HCT116 (cell line): ENCODE measurements at regions not wholly inside any gene's neighbourhood (a gene's known extent, or its start where the extent isn't known, plus 50 kb on each side); places are given as distances from the start of the nearest gene placed in this dataset.

Experiments used
- ATAC-seq: fragments of 200-7000 bp; cut with Tn5 transposase; 2 replicates; pipeline ENCODE4 v1.9.1; 2020; ENCODE audit warnings: mild to moderate bottlenecking, moderate library complexity
- BruUV-seq: library from RNA; stranded (reverse); fragments of 400-500 nt; replicated peaks from 2 replicates; lab custom pipeline; 2021; lab: Mats Ljungman, UMichigan
- CTCF ChIA-PET: fragments of 300-600 bp; sonication (Branson Sonifier 250); formaldehyde crosslinking; loops from one replicate; lab custom pipeline; 2021; ENCODE audit warnings: antibody characterized with exemption; lab: Charles Lee
- POLR2A ChIA-PET: fragments of 300-600, 350-600 bp; sonication (Branson Sonifier 250); formaldehyde crosslinking; loops from one replicate; lab custom pipeline; 2021; ENCODE audit warnings: antibody characterized with exemption; lab: Charles Lee
- RAD21 ChIA-PET, 2 experiments: fragments of 300-600 bp; sonication (Branson Sonifier 250); formaldehyde crosslinking; loops; one replicate each; lab custom pipeline; 2023; ENCODE audit warnings: low total read pairs in 2 of 2; ENCODE audit not compliant: uncharacterized antibody in 2 of 2, unreplicated experiment in 2 of 2, low non-redundant PET in 1 of 2; lab: Charles Lee
- DNase-seq: peaks from one replicate; pipeline ENCODE4 v3.0.0-alpha.2; 2010; ENCODE audit warnings: low read depth, low spot score
- H2AFZ ChIP-seq: fragments of 200-600 bp; shearing (Covaris generic), sonication (generic); 2 replicates; pipeline ENCODE4 v1.6.1; 2017; ENCODE audit warnings: low read depth, mixed run types, mixed read lengths, antibody characterized with exemption, low read length; ENCODE audit not compliant: poor library complexity, severe bottlenecking
- H3K27ac ChIP-seq: 2 replicates; pipeline ENCODE4 v1.5.1; 2012; ENCODE audit warnings: low read depth, low read length
- H3K27me3 ChIP-seq: fragments of 200-600 bp; sonication (generic); 2 replicates; pipeline ENCODE4 v1.6.1; 2016; ENCODE audit warnings: mixed run types, low read length, mixed read lengths; ENCODE audit not compliant: insufficient read depth
- H3K36me3 ChIP-seq, 2 experiments: fragments of 200-500 bp in 1 of 2; fragments of 200-600 bp in 1 of 2; sonication (Bioruptor generic) in 1 of 2; sonication (generic) in 1 of 2; 2 replicates each; pipeline versions ENCODE4 v1.5.1 to v1.6.1; 2014 to 2016; ENCODE audit warnings: low read length in 2 of 2, inconsistent platforms in 1 of 2, mixed read lengths in 1 of 2, mixed run types in 1 of 2; ENCODE audit not compliant: insufficient read depth in 2 of 2, control insufficient read depth in 1 of 2
- H3K4me1 ChIP-seq, 2 experiments: fragments of 200-600 bp in 1 of 2; sonication (generic) in 1 of 2; 2 replicates each; pipeline versions ENCODE4 v1.5.1 to v1.6.1; 2012 to 2017; ENCODE audit warnings: low read length in 2 of 2, inconsistent platforms in 1 of 2, mild to moderate bottlenecking in 1 of 2, mixed read lengths in 1 of 2, mixed run types in 1 of 2, moderate library complexity in 1 of 2; ENCODE audit not compliant: insufficient read depth in 2 of 2, control insufficient read depth in 1 of 2
- H3K4me2 ChIP-seq: fragments of 200-600 bp; sonication (generic); 2 replicates; pipeline ENCODE4 v1.6.1; 2017; ENCODE audit warnings: mixed run types, low read length, mixed read lengths
- H3K4me3 ChIP-seq, 2 experiments: fragments of 200-600 bp in 1 of 2; sonication (generic) in 1 of 2; replicated peaks in 1 of 2; 2 replicates each; pipeline ENCODE4 v1.5.1; 2011 to 2016; ENCODE audit warnings: low read length in 2 of 2, control low read depth in 1 of 2, low read depth in 1 of 2, mild to moderate bottlenecking in 1 of 2, mixed read lengths in 1 of 2, mixed run types in 1 of 2
- H3K79me2 ChIP-seq: fragments of 200-600 bp; sonication (generic); 2 replicates; pipeline ENCODE4 v1.6.1; 2017; ENCODE audit warnings: mild to moderate bottlenecking, mixed run types, low read length, moderate library complexity, mixed read lengths; ENCODE audit not compliant: insufficient read depth
- H3K9ac ChIP-seq: fragments of 200-600 bp; sonication (generic); 2 replicates; pipeline ENCODE4 v1.6.1; 2016; ENCODE audit warnings: low read length, mixed read lengths
- H3K9me2 ChIP-seq: fragments of 200-600 bp; sonication (generic), shearing (Covaris generic); 2 replicates; pipeline ENCODE4 v1.6.1; 2017; ENCODE audit warnings: mixed run types, mild to moderate bottlenecking, moderate library complexity; ENCODE audit not compliant: insufficient read depth
- H3K9me3 ChIP-seq, 2 experiments: fragments of 200-500 bp in 1 of 2; fragments of 200-600 bp in 1 of 2; sonication (Bioruptor generic) in 1 of 2; sonication (generic) in 1 of 2; 2 replicates each; pipeline ENCODE4 v1.6.1; 2014 to 2017; ENCODE audit warnings: low read length in 2 of 2, mixed read lengths in 2 of 2, inconsistent platforms in 1 of 2, low read depth in 1 of 2, mild to moderate bottlenecking in 1 of 2, mixed run types in 1 of 2, moderate library complexity in 1 of 2; ENCODE audit not compliant: control insufficient read depth in 1 of 2, insufficient read depth in 1 of 2
- H4K20me1 ChIP-seq: fragments of 200-600 bp; sonication (generic), shearing (Covaris generic); 2 replicates; pipeline ENCODE4 v1.6.1; 2017; ENCODE audit warnings: mixed run types, mild to moderate bottlenecking, moderate library complexity; ENCODE audit not compliant: insufficient read depth
- CBX3 ChIP-seq: IDR thresholded peaks from 2 replicates; pipeline ENCODE4 v1.6.1; 2012; ENCODE audit warnings: low read depth
- EGR1 ChIP-seq: IDR thresholded peaks from 2 replicates; pipeline ENCODE4 v1.6.1; 2012; ENCODE audit warnings: low read depth
- EZH2 ChIP-seq: fragments of 200-600 bp; sonication (generic); IDR thresholded peaks from 2 replicates; pipeline ENCODE4 v1.6.1; 2017; ENCODE audit warnings: antibody characterized with exemption, mixed run types
- EZH2phosphoT487 ChIP-seq: fragments of 200-600 bp; IDR thresholded peaks from 2 replicates; pipeline ENCODE4 v1.6.1; 2018; ENCODE audit warnings: antibody characterized with exemption, borderline replicate concordance
- JUND ChIP-seq: IDR thresholded peaks from 2 replicates; pipeline ENCODE4 v1.6.1; 2012
- MAX ChIP-seq: IDR thresholded peaks from 2 replicates; pipeline ENCODE4 v1.6.1; 2012
- POLR2AphosphoS5 ChIP-seq: IDR thresholded peaks from 2 replicates; pipeline ENCODE4 v1.6.1; 2011; ENCODE audit warnings: mild to moderate bottlenecking, low read depth, low read length, moderate library complexity
- RAD21 ChIP-seq: IDR thresholded peaks from 2 replicates; pipeline ENCODE4 v1.6.1; 2012; ENCODE audit warnings: low read depth, mild to moderate bottlenecking
- TCF7L2 ChIP-seq: IDR thresholded peaks from 2 replicates; pipeline ENCODE4 v1.7.0; 2011; ENCODE audit warnings: borderline replicate concordance, inconsistent platforms; ENCODE audit not compliant: insufficient read depth, insufficient read length; ENCODE audit errors: extremely low read depth
- YY1 ChIP-seq: IDR thresholded peaks from 2 replicates; pipeline ENCODE4 v1.6.1; 2011; ENCODE audit warnings: low read length, low read depth, moderate library complexity, mild to moderate bottlenecking; ENCODE audit not compliant: insufficient replicate concordance; ENCODE audit errors: extremely low read depth
- ZFX ChIP-seq: fragments of 450-650 bp; IDR thresholded peaks from 2 replicates; pipeline ENCODE4 v1.6.1; 2017
- intact Hi-C: fragments of 100-400 bp; cut with micrococcal nuclease; formaldehyde crosslinking; loops from 2 replicates; pipeline ENCODE4 v1.10.0; 2022
- TF ChIP-seq, protein P1 (sequence below): IDR thresholded peaks from 2 replicates; pipeline ENCODE4 v1.6.1; 2012
- TF ChIP-seq, protein P2 (sequence below): IDR thresholded peaks from 2 replicates; pipeline ENCODE4 v1.6.1; 2011; ENCODE audit warnings: mild to moderate bottlenecking, low read length, moderate library complexity; ENCODE audit not compliant: insufficient replicate concordance; ENCODE audit errors: extremely low read depth
- TF ChIP-seq, protein P3 (sequence below), 3 experiments: fragments of 200-600 bp in 1 of 3; sonication (generic) in 1 of 3; IDR thresholded peaks in 2 of 3; conservative IDR thresholded peaks in 1 of 3; 2 replicates each; pipeline ENCODE4 v1.5.1; 2012 to 2017; ENCODE audit warnings: low read depth in 2 of 3, low read length in 2 of 3, antibody characterized with exemption in 1 of 3, borderline replicate concordance in 1 of 3, control low read depth in 1 of 3, mild to moderate bottlenecking in 1 of 3, mixed read lengths in 1 of 3, mixed run types in 1 of 3, moderate library complexity in 1 of 3; ENCODE audit not compliant: insufficient read depth in 1 of 3
- TF ChIP-seq, protein P4 (sequence below): IDR thresholded peaks from 2 replicates; pipeline ENCODE4 v1.6.1; 2012; ENCODE audit warnings: low read depth

DNA sequence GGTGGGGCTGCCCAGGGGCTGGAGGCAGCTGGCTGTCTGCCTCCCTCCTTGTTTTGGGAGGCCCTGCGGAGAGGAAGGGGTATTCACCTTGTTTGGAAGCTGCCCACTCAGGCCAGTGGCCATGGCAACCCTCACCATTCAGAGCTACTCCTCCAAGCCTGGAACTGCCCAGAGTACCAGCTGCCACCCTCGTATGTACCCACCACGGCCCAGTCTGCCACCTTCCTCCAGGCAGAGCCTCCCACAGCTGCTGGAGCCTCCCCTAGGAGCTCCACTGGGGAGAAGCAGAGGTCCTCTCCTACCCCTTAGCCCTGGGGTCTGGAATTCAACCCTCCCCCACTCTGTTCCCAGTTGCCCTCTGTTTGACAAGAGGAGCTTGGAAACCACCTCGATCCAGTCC is 90.7 kb downstream of the AXIN2 start:
- ATAC-seq (no peak), DNase-seq (no peak)
- Histone ChIP-seq H4K20me1 (no peaks in the 10 kb centered on the region), H3K9me3 (no peaks in the 10 kb centered on the region), H3K9ac (no peak overlapping the region), H2AFZ (no peak overlapping the region), H3K79me2 (no peaks in the 10 kb centered on the region), H3K9me2 (peaks cover 5% of the 10 kb centered on the region; the same call in 1 of the 2 replicates), H3K36me3 (no peaks in the 10 kb centered on the region), H3K4me1 (no peaks in the 10 kb centered on the region), H3K4me2 (no peak overlapping the region), H3K27ac (no peak overlapping the region), H3K4me3 (no peak overlapping the region), H3K27me3 (0 out of 2 replicates have a peak, but pooled peaks cover 4% of the 10 kb centered on the region)
- POLR2A ChIA-PET: no interaction called here
- no TSS peak for BruUV-seq
- CTCF ChIA-PET: no interaction called here
- intact Hi-C loops: no loop called here
- RAD21 ChIA-PET: no interaction called here
- no peak for TF ChIP-seq EZH2phosphoT487
- TF ChIP-seq MAX: no peak
- TF ChIP-seq, protein P1, sequence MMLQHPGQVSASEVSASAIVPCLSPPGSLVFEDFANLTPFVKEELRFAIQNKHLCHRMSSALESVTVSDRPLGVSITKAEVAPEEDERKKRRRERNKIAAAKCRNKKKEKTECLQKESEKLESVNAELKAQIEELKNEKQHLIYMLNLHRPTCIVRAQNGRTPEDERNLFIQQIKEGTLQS: no peak
- TF ChIP-seq JUND: no peak
- no peak for TF ChIP-seq EGR1
- TF ChIP-seq YY1: no peak
- TF ChIP-seq, protein P2, sequence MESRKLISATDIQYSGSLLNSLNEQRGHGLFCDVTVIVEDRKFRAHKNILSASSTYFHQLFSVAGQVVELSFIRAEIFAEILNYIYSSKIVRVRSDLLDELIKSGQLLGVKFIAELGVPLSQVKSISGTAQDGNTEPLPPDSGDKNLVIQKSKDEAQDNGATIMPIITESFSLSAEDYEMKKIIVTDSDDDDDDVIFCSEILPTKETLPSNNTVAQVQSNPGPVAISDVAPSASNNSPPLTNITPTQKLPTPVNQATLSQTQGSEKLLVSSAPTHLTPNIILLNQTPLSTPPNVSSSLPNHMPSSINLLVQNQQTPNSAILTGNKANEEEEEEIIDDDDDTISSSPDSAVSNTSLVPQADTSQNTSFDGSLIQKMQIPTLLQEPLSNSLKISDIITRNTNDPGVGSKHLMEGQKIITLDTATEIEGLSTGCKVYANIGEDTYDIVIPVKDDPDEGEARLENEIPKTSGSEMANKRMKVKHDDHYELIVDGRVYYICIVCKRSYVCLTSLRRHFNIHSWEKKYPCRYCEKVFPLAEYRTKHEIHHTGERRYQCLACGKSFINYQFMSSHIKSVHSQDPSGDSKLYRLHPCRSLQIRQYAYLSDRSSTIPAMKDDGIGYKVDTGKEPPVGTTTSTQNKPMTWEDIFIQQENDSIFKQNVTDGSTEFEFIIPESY: no peak
- no peak for TF ChIP-seq ZFX
- TF ChIP-seq CBX3: no peak
- TF ChIP-seq, protein P3, sequence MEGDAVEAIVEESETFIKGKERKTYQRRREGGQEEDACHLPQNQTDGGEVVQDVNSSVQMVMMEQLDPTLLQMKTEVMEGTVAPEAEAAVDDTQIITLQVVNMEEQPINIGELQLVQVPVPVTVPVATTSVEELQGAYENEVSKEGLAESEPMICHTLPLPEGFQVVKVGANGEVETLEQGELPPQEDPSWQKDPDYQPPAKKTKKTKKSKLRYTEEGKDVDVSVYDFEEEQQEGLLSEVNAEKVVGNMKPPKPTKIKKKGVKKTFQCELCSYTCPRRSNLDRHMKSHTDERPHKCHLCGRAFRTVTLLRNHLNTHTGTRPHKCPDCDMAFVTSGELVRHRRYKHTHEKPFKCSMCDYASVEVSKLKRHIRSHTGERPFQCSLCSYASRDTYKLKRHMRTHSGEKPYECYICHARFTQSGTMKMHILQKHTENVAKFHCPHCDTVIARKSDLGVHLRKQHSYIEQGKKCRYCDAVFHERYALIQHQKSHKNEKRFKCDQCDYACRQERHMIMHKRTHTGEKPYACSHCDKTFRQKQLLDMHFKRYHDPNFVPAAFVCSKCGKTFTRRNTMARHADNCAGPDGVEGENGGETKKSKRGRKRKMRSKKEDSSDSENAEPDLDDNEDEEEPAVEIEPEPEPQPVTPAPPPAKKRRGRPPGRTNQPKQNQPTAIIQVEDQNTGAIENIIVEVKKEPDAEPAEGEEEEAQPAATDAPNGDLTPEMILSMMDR (IDR thresholded peaks at IDR 0.05 in 2 of 3, conservative IDR thresholded peaks at IDR 0.05 in 1 of 3; ENCODE audit: borderline replicate concordance in 1 of 3, insufficient read depth in 1 of 3, low read depth in 2 of 3, low read length in 2 of 3): no peak
- TF ChIP-seq, protein P4, sequence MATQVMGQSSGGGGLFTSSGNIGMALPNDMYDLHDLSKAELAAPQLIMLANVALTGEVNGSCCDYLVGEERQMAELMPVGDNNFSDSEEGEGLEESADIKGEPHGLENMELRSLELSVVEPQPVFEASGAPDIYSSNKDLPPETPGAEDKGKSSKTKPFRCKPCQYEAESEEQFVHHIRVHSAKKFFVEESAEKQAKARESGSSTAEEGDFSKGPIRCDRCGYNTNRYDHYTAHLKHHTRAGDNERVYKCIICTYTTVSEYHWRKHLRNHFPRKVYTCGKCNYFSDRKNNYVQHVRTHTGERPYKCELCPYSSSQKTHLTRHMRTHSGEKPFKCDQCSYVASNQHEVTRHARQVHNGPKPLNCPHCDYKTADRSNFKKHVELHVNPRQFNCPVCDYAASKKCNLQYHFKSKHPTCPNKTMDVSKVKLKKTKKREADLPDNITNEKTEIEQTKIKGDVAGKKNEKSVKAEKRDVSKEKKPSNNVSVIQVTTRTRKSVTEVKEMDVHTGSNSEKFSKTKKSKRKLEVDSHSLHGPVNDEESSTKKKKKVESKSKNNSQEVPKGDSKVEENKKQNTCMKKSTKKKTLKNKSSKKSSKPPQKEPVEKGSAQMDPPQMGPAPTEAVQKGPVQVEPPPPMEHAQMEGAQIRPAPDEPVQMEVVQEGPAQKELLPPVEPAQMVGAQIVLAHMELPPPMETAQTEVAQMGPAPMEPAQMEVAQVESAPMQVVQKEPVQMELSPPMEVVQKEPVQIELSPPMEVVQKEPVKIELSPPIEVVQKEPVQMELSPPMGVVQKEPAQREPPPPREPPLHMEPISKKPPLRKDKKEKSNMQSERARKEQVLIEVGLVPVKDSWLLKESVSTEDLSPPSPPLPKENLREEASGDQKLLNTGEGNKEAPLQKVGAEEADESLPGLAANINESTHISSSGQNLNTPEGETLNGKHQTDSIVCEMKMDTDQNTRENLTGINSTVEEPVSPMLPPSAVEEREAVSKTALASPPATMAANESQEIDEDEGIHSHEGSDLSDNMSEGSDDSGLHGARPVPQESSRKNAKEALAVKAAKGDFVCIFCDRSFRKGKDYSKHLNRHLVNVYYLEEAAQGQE: no peak
- TF ChIP-seq POLR2AphosphoS5: no peak
- TF ChIP-seq EZH2: no peak
- no peak for TF ChIP-seq TCF7L2
- no peak for TF ChIP-seq RAD21
